SK-N-MC (cell line): ENCODE measurements at regions not wholly inside any gene's neighbourhood (a gene's known extent, or its start where the extent isn't known, plus 50 kb on each side); places are given as distances from the start of the nearest gene placed in this dataset.
A peak's percentile ranks its signal among the peaks of the same experiment; 100 is the strongest.

ENCODE experiments used
- DNase-seq: peaks from one replicate; pipeline ENCODE4 v3.0.0-alpha.2; 2011; ENCODE audit warnings: low read depth, low spot score
- H3K27ac ChIP-seq: fragments of 200-600 bp; sonication (generic); 2 replicates; pipeline ENCODE4 v1.5.1; 2016; ENCODE audit warnings: mixed run types
- H3K36me3 ChIP-seq: fragments of 200-600 bp; sonication (generic); 2 replicates; pipeline ENCODE4 v1.6.1; 2017; ENCODE audit warnings: antibody characterized with exemption, low read length, mixed read lengths; ENCODE audit not compliant: insufficient read depth
- H3K4me3 ChIP-seq: fragments of 200-600 bp; sonication (generic); 2 replicates; pipeline ENCODE4 v1.5.1; 2016
- H3K9ac ChIP-seq: fragments of 200-600 bp; sonication (generic); 2 replicates; pipeline ENCODE4 v1.8.0; 2017; ENCODE audit warnings: mixed run types, mixed read lengths; ENCODE audit not compliant: insufficient read length
- H3K9me3 ChIP-seq: fragments of 200-600 bp; sonication (generic); 2 replicates; pipeline ENCODE4 v1.6.1; 2017; ENCODE audit warnings: low read depth, mild to moderate bottlenecking, antibody characterized with exemption, low read length, moderate library complexity, mixed read lengths
- EZH2 ChIP-seq: fragments of 200-600 bp; sonication (generic); IDR thresholded peaks from one replicate; pipeline ENCODE4 v1.6.1; 2017; ENCODE audit warnings: antibody characterized with exemption
- FOXP2 ChIP-seq: optimal IDR thresholded peaks from 2 replicates; pipeline ENCODE3; 2011; ENCODE audit warnings: mild to moderate bottlenecking, moderate library complexity; ENCODE audit not compliant: insufficient read depth; ENCODE audit errors: extremely low read length, control extremely low read depth
- POLR2AphosphoS5 ChIP-seq: IDR thresholded peaks from 2 replicates; pipeline ENCODE4 v1.6.1; 2012; ENCODE audit warnings: mild to moderate bottlenecking, low read depth, low read length, borderline replicate concordance

GRCh38 chr3:162142511-162142910, 645.9 kb downstream of the OTOL1 start:
- Histone ChIP-seq H3K27ac (no peak overlapping the region), H3K9ac (no peak overlapping the region), H3K9me3 (no peaks in the 10 kb centered on the region), H3K4me3 (no peak overlapping the region), H3K36me3 (no peaks in the 10 kb centered on the region)
- TF ChIP-seq FOXP2 (no peak), POLR2AphosphoS5 (no peak), EZH2 (no peak)
- no peak for DNase-seq

DNA sequence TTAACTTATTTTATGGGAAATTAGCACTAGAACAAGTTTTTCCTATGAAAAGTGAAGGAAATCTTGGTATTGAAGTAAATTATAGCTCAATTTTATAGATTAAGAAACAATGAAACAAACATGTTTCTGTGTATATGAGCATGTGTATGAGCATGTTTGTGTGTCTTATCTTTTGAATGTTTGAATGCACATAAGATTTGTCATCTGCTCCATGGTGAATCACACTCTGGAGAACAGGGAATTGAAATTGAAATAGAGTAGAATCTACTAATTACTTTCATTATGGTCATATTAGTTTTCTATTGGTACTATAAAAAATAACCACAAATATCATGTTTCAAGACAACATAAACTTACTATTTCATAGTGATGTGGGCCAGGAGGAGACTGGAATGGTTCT, 646.6 kb downstream of the OTOL1 start:
- TF ChIP-seq FOXP2 (no peak), EZH2 (no peak), POLR2AphosphoS5 (no peak)
- Histone ChIP-seq H3K9ac (no peak overlapping the region), H3K27ac (no peak overlapping the region), H3K9me3 (no peaks in the 10 kb centered on the region), H3K36me3 (no peaks in the 10 kb centered on the region), H3K4me3 (no peak overlapping the region)
- DNase-seq = no peak

DNA sequence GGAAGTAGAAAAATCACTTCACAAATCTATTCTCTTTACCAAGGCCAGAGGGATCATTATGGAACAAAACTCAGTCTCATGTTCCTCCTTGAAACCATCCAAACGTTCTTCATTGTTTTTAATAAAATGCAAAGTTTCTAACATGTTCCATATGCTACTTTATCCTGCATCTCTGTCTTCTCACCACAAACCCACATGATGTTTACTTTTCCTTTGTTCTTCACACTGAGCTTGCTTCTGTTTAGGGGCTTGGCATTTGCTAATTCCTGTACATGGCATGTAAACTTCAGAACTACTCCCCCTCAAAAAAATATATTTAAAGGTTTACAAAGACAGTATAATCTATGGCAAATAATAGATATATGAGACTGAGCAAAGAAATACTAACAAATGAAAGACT, 651.4 kb downstream of the OTOL1 start:
- Histone ChIP-seq H3K9ac (no peak overlapping the region), H3K36me3 (no peaks in the 10 kb centered on the region), H3K27ac (peak overlapping the region; percentile 14; the same call in 1 of the 2 replicates), H3K4me3 (no peak overlapping the region), H3K9me3 (no peaks in the 10 kb centered on the region)
- TF ChIP-seq FOXP2 (peak; percentile 72), EZH2 (no peak), POLR2AphosphoS5 (no peak)
- peak; percentile 6 for DNase-seq

DNA sequence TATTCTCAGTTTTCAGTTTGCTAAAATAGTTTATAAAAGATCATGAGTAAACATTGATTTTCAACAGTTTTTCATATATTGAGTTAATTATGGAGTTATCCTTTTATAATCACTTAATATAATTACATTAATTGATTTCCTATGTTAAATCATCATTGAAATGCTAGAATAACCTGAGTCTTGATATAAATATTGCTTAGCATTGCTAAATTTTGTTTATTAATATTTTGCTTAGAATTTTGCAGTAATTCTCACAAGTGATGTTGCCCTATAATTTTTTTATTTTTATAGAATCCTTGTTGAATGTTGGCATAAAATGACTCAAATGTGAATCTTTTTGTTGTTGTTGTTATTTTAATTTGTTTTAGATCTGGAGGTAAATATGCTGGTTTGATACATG, 654.2 kb downstream of the OTOL1 start:
- TF ChIP-seq EZH2 (no peak), FOXP2 (no peak), POLR2AphosphoS5 (no peak)
- H3K27ac ChIP-seq = no peak overlapping the region
- no peak overlapping the region for H3K4me3 ChIP-seq
- no peak overlapping the region for H3K9ac ChIP-seq
- H3K36me3 ChIP-seq = no peaks in the 10 kb centered on the region
- no peaks in the 10 kb centered on the region for H3K9me3 ChIP-seq
- DNase-seq = no peak

GRCh38 chr3:162152636-162153035, 656.0 kb downstream of the OTOL1 start:
- Histone ChIP-seq H3K27ac (no peak overlapping the region), H3K36me3 (no peaks in the 10 kb centered on the region), H3K9ac (no peak overlapping the region), H3K9me3 (no peaks in the 10 kb centered on the region), H3K4me3 (no peak overlapping the region)
- TF ChIP-seq POLR2AphosphoS5 = no peak
- TF ChIP-seq FOXP2 = no peak
- TF ChIP-seq EZH2 = no peak
- DNase-seq = no peak

DNA sequence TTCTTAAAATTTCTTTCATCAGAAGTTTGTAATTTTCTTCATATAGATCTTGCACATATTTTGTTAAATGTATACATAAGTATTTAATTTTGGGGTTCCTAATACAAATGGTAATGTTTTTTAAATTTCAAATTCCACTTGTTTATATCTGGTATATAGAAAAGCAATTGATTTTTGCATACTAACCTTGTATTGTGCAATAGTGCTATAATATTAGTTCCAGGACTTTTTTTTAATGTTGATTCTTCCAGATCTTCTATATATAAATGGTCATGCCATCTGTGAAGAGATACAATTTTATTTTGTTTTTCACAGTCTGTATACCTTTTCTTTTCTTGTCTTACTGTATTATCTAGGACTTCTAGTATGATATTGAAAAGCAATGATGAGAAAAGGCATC, 665.0 kb downstream of the OTOL1 start:
- H3K36me3 ChIP-seq = no peaks in the 10 kb centered on the region
- TF ChIP-seq FOXP2 = no peak
- no peak for TF ChIP-seq EZH2
- no peak for TF ChIP-seq POLR2AphosphoS5
- no peaks in the 10 kb centered on the region for H3K9me3 ChIP-seq
- no peak overlapping the region for H3K27ac ChIP-seq
- H3K4me3 ChIP-seq = no peak overlapping the region
- no peak for DNase-seq
- H3K9ac ChIP-seq = no peak overlapping the region

GRCh38 chr3:162165346-162165745, 668.7 kb downstream of the OTOL1 start:
- H3K36me3 ChIP-seq = no peaks in the 10 kb centered on the region
- H3K4me3 ChIP-seq = no peak overlapping the region
- TF ChIP-seq POLR2AphosphoS5 = no peak
- TF ChIP-seq FOXP2 = no peak
- TF ChIP-seq EZH2 = no peak
- H3K9ac ChIP-seq = no peak overlapping the region
- no peaks in the 10 kb centered on the region for H3K9me3 ChIP-seq
- no peak overlapping the region for H3K27ac ChIP-seq
- no peak for DNase-seq

DNA sequence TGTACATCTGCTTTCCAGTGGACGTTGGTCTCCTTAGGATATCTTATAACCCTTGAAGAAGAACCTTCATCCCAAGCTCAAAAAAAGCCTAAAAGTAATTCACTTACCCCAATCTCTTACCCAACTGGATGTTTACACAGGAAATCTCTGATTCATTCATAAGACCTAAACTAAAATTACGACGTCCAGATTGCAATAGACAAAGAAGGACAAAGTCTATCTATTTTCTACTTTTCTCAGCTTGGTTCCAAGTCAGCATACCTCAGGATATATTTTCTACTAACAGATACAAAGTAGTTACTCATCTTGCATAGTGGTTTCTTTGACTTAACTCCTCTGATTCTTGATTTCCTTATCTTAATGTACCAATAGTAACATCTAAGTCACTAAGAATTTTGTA, 669.9 kb downstream of the OTOL1 start:
- Histone ChIP-seq H3K9ac (no peak overlapping the region), H3K27ac (no peak overlapping the region), H3K4me3 (no peak overlapping the region), H3K36me3 (no peaks in the 10 kb centered on the region), H3K9me3 (no peaks in the 10 kb centered on the region)
- no peak for TF ChIP-seq FOXP2
- TF ChIP-seq EZH2 = no peak
- TF ChIP-seq POLR2AphosphoS5 = no peak
- no peak for DNase-seq

DNA sequence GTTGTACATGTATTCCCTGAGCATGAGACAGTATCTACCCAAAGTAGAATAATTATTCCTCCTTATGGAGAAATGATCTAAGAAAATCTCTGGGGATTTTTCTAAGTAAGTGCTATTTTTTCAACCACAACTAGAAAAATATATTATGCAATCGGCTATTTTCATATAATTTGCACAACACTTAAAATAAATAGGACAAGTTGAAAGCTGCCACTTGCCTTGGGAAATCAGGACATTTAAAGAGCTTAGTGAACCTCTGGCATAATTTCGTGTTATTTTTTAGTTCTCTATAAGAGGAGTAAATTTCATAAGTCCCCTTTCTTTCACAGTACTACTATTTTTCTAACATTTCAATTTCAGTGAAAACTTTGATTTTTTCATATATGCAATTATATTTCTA, 672.1 kb downstream of the OTOL1 start:
- no peak for DNase-seq
- peaks cover 5% of the 10 kb centered on the region; the same call in 1 of the 2 replicates for H3K9me3 ChIP-seq
- no peaks in the 10 kb centered on the region for H3K36me3 ChIP-seq
- H3K4me3 ChIP-seq = no peak overlapping the region
- TF ChIP-seq EZH2 (no peak), FOXP2 (no peak), POLR2AphosphoS5 (no peak)
- H3K9ac ChIP-seq = no peak overlapping the region
- no peak overlapping the region for H3K27ac ChIP-seq
